HUES64 (cell line): ENCODE measurements at regions not wholly inside any gene's neighbourhood (a gene's known extent, or its start where the extent isn't known, plus 50 kb on each side); places are given as distances from the start of the nearest gene placed in this dataset.
"Not testable (repeated sequence)": the region's sequence is repeated elsewhere in the genome, so short reads cannot be mapped to it uniquely, and the experiment has no call there.

Experiments
- H3K27ac ChIP-seq: 2 replicates; pipeline ENCODE4 v1.7.0; 2013; ENCODE audit warnings: low read depth, low read length, inconsistent platforms
- H3K27me3 ChIP-seq: 2 replicates; pipeline ENCODE4 v1.6.1; 2013; ENCODE audit warnings: mild to moderate bottlenecking, low read length; ENCODE audit not compliant: insufficient read depth
- H3K36me3 ChIP-seq: 2 replicates; pipeline ENCODE4 v1.6.1; 2013; ENCODE audit warnings: mild to moderate bottlenecking, low read length; ENCODE audit not compliant: insufficient read depth
- H3K4me1 ChIP-seq: 2 replicates; pipeline ENCODE4 v1.6.1; 2013; ENCODE audit warnings: mild to moderate bottlenecking, low read length, moderate library complexity; ENCODE audit not compliant: insufficient read depth
- H3K4me3 ChIP-seq: 2 replicates; pipeline ENCODE4 v1.5.1; 2013; ENCODE audit warnings: mild to moderate bottlenecking, low read length, moderate library complexity
- H3K9ac ChIP-seq: 2 replicates; pipeline ENCODE4 v1.6.1; 2013; ENCODE audit warnings: mild to moderate bottlenecking, low read depth, low read length
- H3K9me3 ChIP-seq: 2 replicates; pipeline ENCODE4 v1.6.1; 2013; ENCODE audit warnings: low read depth, low read length; ENCODE audit not compliant: insufficient read depth
- WGBS: fragments of 150-250, 120-280 bp; methylation state at CpG from one replicate; pipeline ENCODE4 v1.1.7; 2013; ENCODE audit warnings: missing lambda C conversion rate; 5-methylcytosine and 5-hydroxymethylcytosine counted together

GRCh38 chr12:31906557-31907301 lies 52.5 kb upstream of the RESF1 start:
- no peaks in the 10 kb centered on the region for H3K36me3 ChIP-seq
- no peak overlapping the region for H3K9ac ChIP-seq
- H3K27me3 ChIP-seq: no peaks in the 10 kb centered on the region
- no peaks in the 10 kb centered on the region for H3K4me1 ChIP-seq
- 94% methylated on average over 4 of the region's 4 CpGs for WGBS
- peaks cover 39% of the 10 kb centered on the region for H3K9me3 ChIP-seq
- no peak overlapping the region for H3K4me3 ChIP-seq
- H3K27ac ChIP-seq: no peak overlapping the region

GRCh38 chr12:31903025-31903424 lies 56.2 kb upstream of the RESF1 start:
- no peaks in the 10 kb centered on the region for H3K27me3 ChIP-seq
- H3K9ac ChIP-seq: no peak overlapping the region
- no peaks in the 10 kb centered on the region for H3K36me3 ChIP-seq
- H3K9me3 ChIP-seq: peaks cover 20% of the 10 kb centered on the region
- no peaks in the 10 kb centered on the region for H3K4me1 ChIP-seq
- no peak overlapping the region for H3K27ac ChIP-seq
- WGBS: 92% methylated on average over 3 of the region's 3 CpGs
- H3K4me3 ChIP-seq: no peak overlapping the region

GRCh38 chr12:31900271-31900670 lies 58.9 kb upstream of the RESF1 start:
- Histone ChIP-seq H3K27ac (no peak overlapping the region), H3K27me3 (no peaks in the 10 kb centered on the region), H3K36me3 (no peaks in the 10 kb centered on the region), H3K4me1 (peaks cover 12% of the 10 kb centered on the region), H3K9ac (no peak overlapping the region), H3K9me3 (no peaks in the 10 kb centered on the region), H3K4me3 (no peak overlapping the region)
- WGBS: 96% methylated on average over 4 of the region's 4 CpGs

GRCh38 chr12:31899109-31899508 lies 60.1 kb upstream of the RESF1 start:
- no peak overlapping the region for H3K27ac ChIP-seq
- H3K9ac ChIP-seq: no peak overlapping the region
- no peak overlapping the region for H3K4me3 ChIP-seq
- peaks cover 12% of the 10 kb centered on the region for H3K4me1 ChIP-seq
- H3K36me3 ChIP-seq: no peaks in the 10 kb centered on the region
- no peaks in the 10 kb centered on the region for H3K27me3 ChIP-seq
- 89% methylated on average over 2 of the region's 2 CpGs for WGBS
- H3K9me3 ChIP-seq: no peaks in the 10 kb centered on the region

GRCh38 chr12:31897781-31898503 lies 61.3 kb upstream of the RESF1 start:
- H3K27ac ChIP-seq: no peak overlapping the region
- peaks cover 12% of the 10 kb centered on the region for H3K4me1 ChIP-seq
- H3K9ac ChIP-seq: no peak overlapping the region
- WGBS: 71% methylated on average over 10 of the region's 10 CpGs
- no peak overlapping the region for H3K4me3 ChIP-seq
- no peaks in the 10 kb centered on the region for H3K27me3 ChIP-seq
- no peaks in the 10 kb centered on the region for H3K9me3 ChIP-seq
- H3K36me3 ChIP-seq: no peaks in the 10 kb centered on the region

- H3K4me1 ChIP-seq: peaks cover 12% of the 10 kb centered on the region
- H3K36me3 ChIP-seq, H3K9me3 ChIP-seq, H3K9ac ChIP-seq, H3K4me3 ChIP-seq, H3K27ac ChIP-seq, H3K27me3 ChIP-seq: not testable (repeated sequence)
- WGBS: 96% methylated on average over 8 of the region's 8 CpGs
Observed at GRCh38 chr12:31897092-31897491, 62.1 kb upstream of the RESF1 start.

- peaks cover 12% of the 10 kb centered on the region for H3K4me1 ChIP-seq
- H3K36me3 ChIP-seq: no peaks in the 10 kb centered on the region
- H3K27ac ChIP-seq: no peak overlapping the region
- 66% methylated on average over 6 of the region's 6 CpGs for WGBS
- no peaks in the 10 kb centered on the region for H3K9me3 ChIP-seq
- no peak overlapping the region for H3K4me3 ChIP-seq
- no peak overlapping the region for H3K9ac ChIP-seq
- no peaks in the 10 kb centered on the region for H3K27me3 ChIP-seq
Observed at GRCh38 chr12:31896514-31897039, 62.6 kb upstream of the RESF1 start.

GRCh38 chr12:31895449-31896150 lies 63.6 kb upstream of the RESF1 start:
- H3K9ac ChIP-seq: no peak overlapping the region
- no peaks in the 10 kb centered on the region for H3K27me3 ChIP-seq
- H3K27ac ChIP-seq: no peak overlapping the region
- H3K4me3 ChIP-seq: no peak overlapping the region
- H3K9me3 ChIP-seq: no peaks in the 10 kb centered on the region
- H3K36me3 ChIP-seq: no peaks in the 10 kb centered on the region
- WGBS: 96% methylated on average over 8 of the region's 8 CpGs
- H3K4me1 ChIP-seq: peaks cover 12% of the 10 kb centered on the region

GRCh38 chr12:31890295-31891285 lies 68.6 kb upstream of the RESF1 start:
- peaks cover 14% of the 10 kb centered on the region; the same call in 1 of the 2 replicates for H3K9me3 ChIP-seq
- H3K9ac ChIP-seq: no peak overlapping the region
- H3K36me3 ChIP-seq: no peaks in the 10 kb centered on the region
- 95% methylated on average over 7 of the region's 8 CpGs for WGBS
- H3K4me3 ChIP-seq: no peak overlapping the region
- H3K27me3 ChIP-seq: no peaks in the 10 kb centered on the region
- H3K27ac ChIP-seq: no peak overlapping the region
- H3K4me1 ChIP-seq: no peaks in the 10 kb centered on the region

GRCh38 chr12:31887109-31887811 lies 72.0 kb upstream of the RESF1 start:
- no peaks in the 10 kb centered on the region for H3K27me3 ChIP-seq
- no peak overlapping the region for H3K27ac ChIP-seq
- H3K36me3 ChIP-seq: no peaks in the 10 kb centered on the region
- H3K9me3 ChIP-seq: peaks cover 14% of the 10 kb centered on the region; the same call in 1 of the 2 replicates
- H3K4me3 ChIP-seq: no peak overlapping the region
- no peak overlapping the region for H3K9ac ChIP-seq
- H3K4me1 ChIP-seq: no peaks in the 10 kb centered on the region
- 81% methylated on average over 2 of the region's 2 CpGs for WGBS
